Activated B cell treated with CpG ODN at 0.5 μM for 24 hours (primary cell): ENCODE measurements at regions not wholly inside any gene's neighbourhood (a gene's known extent, or its start where the extent isn't known, plus 50 kb on each side); places are given as distances from the start of the nearest gene placed in this dataset.

Experiments used
- ATAC-seq: fragments of 200-7000 bp; cut with Tn5 transposase; one replicate; pipeline ENCODE4 v1.10.0; 2021; ENCODE audit warnings: low read depth, mild to moderate bottlenecking, moderate library complexity
- CTCF ChIA-PET: fragments of 350-600 bp; sonication (Branson Sonifier 250); formaldehyde crosslinking; loops from one replicate; lab custom pipeline; 2021; ENCODE audit warnings: antibody characterized with exemption; lab: Charles Lee
- POLR2A ChIA-PET: fragments of 350-600 bp; sonication (Branson Sonifier 250); formaldehyde crosslinking; loops from one replicate; lab custom pipeline; 2021; ENCODE audit warnings: antibody characterized with exemption; lab: Charles Lee
- DNase-seq: peaks from one replicate; pipeline ENCODE4 v3.0.0; 2022
- H3K27ac Mint-ChIP-seq: one replicate; pipeline ENCODE4 v1.8.0; 2020; ENCODE audit warnings: mixed read lengths
- H3K27me3 Mint-ChIP-seq: one replicate; pipeline ENCODE4 v1.8.0; 2021; ENCODE audit warnings: mixed read lengths
- H3K36me3 Mint-ChIP-seq: one replicate; pipeline ENCODE4 v1.8.0; 2021; ENCODE audit warnings: low read depth, mixed read lengths
- H3K4me1 Mint-ChIP-seq: one replicate; pipeline ENCODE4 v1.8.0; 2021; ENCODE audit warnings: mixed read lengths
- H3K4me3 Mint-ChIP-seq: one replicate; pipeline ENCODE4 v1.8.0; 2020; ENCODE audit warnings: mild to moderate bottlenecking, mixed read lengths
- H3K9me3 Mint-ChIP-seq: one replicate; pipeline ENCODE4 v1.8.0; 2020; ENCODE audit warnings: mixed read lengths
- intact Hi-C: fragments of 100-400 bp; cut with micrococcal nuclease; formaldehyde crosslinking; loops from one replicate; pipeline ENCODE4 v1.15.1; 2024
- TF ChIP-seq, protein P1 (sequence below): fragments of 200-600 bp; IDR thresholded peaks from one replicate; pipeline ENCODE4 v1.8.0; 2022; ENCODE audit warnings: antibody characterized with exemption, mild to moderate bottlenecking

DNA sequence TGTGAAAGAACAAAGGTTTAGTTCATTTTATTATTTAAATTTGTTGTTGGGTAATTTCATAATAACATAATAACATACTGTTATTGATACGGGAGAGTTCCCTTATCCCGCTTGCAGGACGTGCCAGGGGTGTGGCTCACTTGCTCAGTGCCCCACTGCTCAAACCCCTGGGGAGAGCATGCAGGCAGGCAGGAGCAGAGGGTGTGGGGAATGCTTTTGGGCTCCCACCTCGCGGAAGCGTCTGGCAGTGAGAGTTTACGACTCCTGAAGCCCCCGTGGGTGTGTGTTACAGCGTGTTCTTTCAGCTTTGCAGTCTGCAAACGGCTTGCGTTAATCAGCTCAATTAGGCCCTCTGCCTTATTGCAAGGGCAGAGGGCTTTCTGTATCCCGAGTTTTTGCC is 675.9 kb downstream of the SEMA5A start:
- ChIA-PET POLR2A (no interaction called here), CTCF (no interaction called here)
- Mint-ChIP-seq H3K9me3 (no peaks in the 10 kb centered on the region), H3K36me3 (no peaks in the 10 kb centered on the region), H3K27ac (no peak overlapping the region), H3K4me3 (no peak overlapping the region), H3K27me3 (no peaks in the 10 kb centered on the region), H3K4me1 (no peaks in the 10 kb centered on the region)
- ATAC-seq (no peak), DNase-seq (no peak)
- TF ChIP-seq, protein P1, sequence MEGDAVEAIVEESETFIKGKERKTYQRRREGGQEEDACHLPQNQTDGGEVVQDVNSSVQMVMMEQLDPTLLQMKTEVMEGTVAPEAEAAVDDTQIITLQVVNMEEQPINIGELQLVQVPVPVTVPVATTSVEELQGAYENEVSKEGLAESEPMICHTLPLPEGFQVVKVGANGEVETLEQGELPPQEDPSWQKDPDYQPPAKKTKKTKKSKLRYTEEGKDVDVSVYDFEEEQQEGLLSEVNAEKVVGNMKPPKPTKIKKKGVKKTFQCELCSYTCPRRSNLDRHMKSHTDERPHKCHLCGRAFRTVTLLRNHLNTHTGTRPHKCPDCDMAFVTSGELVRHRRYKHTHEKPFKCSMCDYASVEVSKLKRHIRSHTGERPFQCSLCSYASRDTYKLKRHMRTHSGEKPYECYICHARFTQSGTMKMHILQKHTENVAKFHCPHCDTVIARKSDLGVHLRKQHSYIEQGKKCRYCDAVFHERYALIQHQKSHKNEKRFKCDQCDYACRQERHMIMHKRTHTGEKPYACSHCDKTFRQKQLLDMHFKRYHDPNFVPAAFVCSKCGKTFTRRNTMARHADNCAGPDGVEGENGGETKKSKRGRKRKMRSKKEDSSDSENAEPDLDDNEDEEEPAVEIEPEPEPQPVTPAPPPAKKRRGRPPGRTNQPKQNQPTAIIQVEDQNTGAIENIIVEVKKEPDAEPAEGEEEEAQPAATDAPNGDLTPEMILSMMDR: no peak
- intact Hi-C loops: no loop called here

DNA sequence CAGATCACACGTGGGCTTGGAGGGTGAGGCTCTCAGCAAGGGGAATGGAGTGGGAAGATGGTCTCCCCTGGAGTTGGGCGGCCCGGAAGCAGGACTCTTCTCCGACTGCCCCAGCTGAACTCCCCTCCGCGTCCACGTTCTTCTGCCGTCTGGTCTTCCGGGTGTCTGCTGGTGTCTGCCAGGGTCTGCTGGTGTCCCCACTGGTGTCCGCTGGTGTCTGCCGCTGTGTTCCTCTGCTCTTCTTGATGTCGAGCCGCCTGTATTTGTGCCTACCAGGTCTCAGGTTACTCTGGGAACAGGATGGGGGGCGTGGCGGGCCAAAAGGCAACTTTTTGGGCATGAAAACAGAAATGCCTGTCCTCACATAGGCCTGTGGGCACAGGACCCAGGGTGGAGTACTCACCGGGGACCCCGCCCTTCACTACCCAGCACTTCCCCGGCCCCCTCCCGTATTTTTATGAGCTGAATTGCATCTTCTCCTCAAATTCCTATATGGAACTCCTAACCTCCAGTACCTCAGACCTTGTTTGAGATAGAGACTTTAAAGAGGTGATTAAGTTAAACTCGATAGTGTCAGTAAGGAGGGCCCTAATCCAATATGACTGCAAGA is 675.4 kb downstream of the SEMA5A start:
- TF ChIP-seq, protein P1: no peak

DNA sequence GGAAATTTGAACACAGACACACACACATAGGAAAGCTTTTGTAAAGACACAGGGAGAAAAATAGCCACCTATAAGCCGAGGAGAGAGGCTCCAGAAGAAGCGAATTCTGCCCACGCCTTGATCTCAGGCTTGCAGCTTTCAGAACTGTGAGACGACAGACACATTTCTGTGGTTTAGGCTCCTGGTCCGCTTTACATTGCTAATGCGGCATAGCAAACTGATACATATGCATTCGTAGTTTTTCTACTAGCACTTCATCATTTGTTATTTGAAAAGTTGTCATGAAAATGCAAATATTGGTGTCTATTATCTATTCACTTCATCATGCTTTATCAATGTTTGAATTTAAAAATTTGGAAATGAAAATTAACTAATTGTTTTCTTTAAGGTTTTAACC is 674.9 kb downstream of the SEMA5A start:
- ATAC-seq: no peak
- H3K27ac Mint-ChIP-seq: no peak overlapping the region
- POLR2A ChIA-PET: no interaction called here

More for the DNA sequence above, 675.4 kb downstream of the SEMA5A start:
- Mint-ChIP-seq H3K27me3 (no peaks in the 10 kb centered on the region), H3K36me3 (no peaks in the 10 kb centered on the region), H3K4me3 (no peak overlapping the region), H3K4me1 (no peaks in the 10 kb centered on the region), H3K27ac (no peak overlapping the region), H3K9me3 (no peaks in the 10 kb centered on the region)
- DNase-seq (no peak), ATAC-seq (no peak)
- intact Hi-C loops: no loop called here
- CTCF ChIA-PET: no interaction called here
- POLR2A ChIA-PET: no interaction called here

DNA sequence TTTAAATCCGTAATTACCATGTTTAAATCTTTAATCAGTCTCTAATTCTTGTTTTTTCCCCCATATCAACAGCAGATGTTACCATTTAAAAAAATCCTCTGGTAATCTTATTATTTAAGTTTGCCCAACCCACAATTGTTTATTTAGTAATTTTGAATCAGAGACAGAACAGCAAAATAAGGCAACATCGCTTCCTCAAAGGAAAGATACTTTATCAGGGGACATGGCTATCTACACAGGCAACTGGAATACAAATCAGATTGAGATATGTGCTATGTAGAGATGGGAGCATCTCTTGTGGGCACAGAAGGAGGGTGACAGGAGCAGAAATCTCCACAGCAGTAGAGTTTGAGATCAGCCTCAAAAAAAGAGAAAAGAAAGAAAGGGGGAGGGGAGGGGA is 674.4 kb downstream of the SEMA5A start:
- Mint-ChIP-seq H3K4me1 (no peaks in the 10 kb centered on the region), H3K36me3 (no peaks in the 10 kb centered on the region), H3K4me3 (no peak overlapping the region), H3K27me3 (no peaks in the 10 kb centered on the region), H3K9me3 (no peaks in the 10 kb centered on the region), H3K27ac (no peak overlapping the region)
- ChIA-PET CTCF (no interaction called here), POLR2A (no interaction called here)
- intact Hi-C loops: no loop called here
- TF ChIP-seq, protein P1: no peak
- no peak for ATAC-seq
- no peak for DNase-seq

More for the DNA sequence above, 674.9 kb downstream of the SEMA5A start:
- Mint-ChIP-seq H3K4me1 (no peaks in the 10 kb centered on the region), H3K4me3 (no peak overlapping the region), H3K36me3 (no peaks in the 10 kb centered on the region), H3K27me3 (no peaks in the 10 kb centered on the region), H3K9me3 (no peaks in the 10 kb centered on the region)
- CTCF ChIA-PET: no interaction called here
- TF ChIP-seq, protein P1: no peak
- no peak for DNase-seq
- intact Hi-C loops: no loop called here

DNA sequence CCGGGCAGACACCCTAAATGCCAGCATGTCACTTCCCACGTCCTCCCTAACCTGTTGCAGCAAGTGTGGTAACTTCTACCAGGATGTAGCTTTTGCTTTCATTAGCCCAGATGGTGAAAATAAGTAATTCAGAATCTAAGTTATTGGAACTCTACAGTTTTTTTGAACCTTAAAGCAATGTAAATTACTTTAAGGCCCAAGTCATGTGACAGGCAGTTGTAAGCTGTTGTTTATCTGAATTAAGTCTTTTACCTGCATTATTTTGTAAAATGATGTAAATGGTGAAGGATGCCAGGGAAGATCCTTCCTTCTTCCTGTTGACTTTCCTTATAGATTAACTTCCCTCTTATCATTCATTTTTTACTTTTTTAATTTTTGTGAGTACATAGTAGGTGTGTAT is 670.2 kb downstream of the SEMA5A start:
- CTCF ChIA-PET: no interaction called here
- H3K4me3 Mint-ChIP-seq: no peak overlapping the region
- POLR2A ChIA-PET: no interaction called here
- H3K4me1 Mint-ChIP-seq: no peaks in the 10 kb centered on the region
- no peaks in the 10 kb centered on the region for H3K9me3 Mint-ChIP-seq
- TF ChIP-seq, protein P1: no peak
- no peak for ATAC-seq
- H3K36me3 Mint-ChIP-seq: no peaks in the 10 kb centered on the region
- no peak overlapping the region for H3K27ac Mint-ChIP-seq
- intact Hi-C loops: no loop called here
- H3K27me3 Mint-ChIP-seq: no peaks in the 10 kb centered on the region
- DNase-seq: no peak
